ENCODE measurements at regions not wholly inside any gene's neighbourhood (a gene's known extent, or its start where the extent isn't known, plus 50 kb on each side); places are given as distances from the start of the nearest gene placed in this dataset.

DNA sequence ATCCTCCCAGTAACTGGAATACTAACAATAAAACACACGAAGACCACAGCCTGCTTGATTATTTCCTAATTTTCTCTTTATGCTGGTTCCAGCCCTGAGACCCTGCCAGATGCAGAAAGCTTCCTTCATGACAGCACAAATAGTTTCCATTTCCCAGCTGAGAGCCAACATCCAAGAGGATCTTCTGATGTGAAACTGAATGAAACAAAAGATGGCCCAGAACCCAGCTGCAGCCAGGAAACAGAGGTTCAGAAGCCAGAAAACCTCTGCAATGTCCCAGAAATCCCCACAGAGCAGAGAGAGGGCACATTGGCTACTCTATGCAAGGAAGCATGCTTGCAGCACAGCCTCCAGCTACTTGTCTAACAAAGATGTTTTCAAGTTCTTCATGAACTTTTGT, 61.8 kb upstream of the PLEKHG1 start:
- no peak for TF ChIP-seq POLR2A (IDR thresholded peaks at IDR 0.05)
- no peak for TF ChIP-seq EP300 (IDR thresholded peaks at IDR 0.05)
- no peak for TF ChIP-seq CTCF (IDR thresholded peaks at IDR 0.05)

Measured in suprapubic skin (tissue), 3 donors.